GM12878 (cell line): ENCODE measurements at regions not wholly inside any gene's neighbourhood (a gene's known extent, or its start where the extent isn't known, plus 50 kb on each side); places are given as distances from the start of the nearest gene placed in this dataset.

Experiments used
- CBX5 ChIP-seq: sonication (generic); IDR thresholded peaks from 2 replicates; pipeline ENCODE4 v1.6.1; 2016; ENCODE audit warnings: low read depth, moderate library complexity, mild to moderate bottlenecking, inconsistent platforms
- EZH2 ChIP-seq: IDR thresholded peaks from 2 replicates; pipeline ENCODE4 v1.6.1; 2012; ENCODE audit warnings: low read depth, mild to moderate bottlenecking, control low read depth, inconsistent platforms, low read length, borderline replicate concordance; ENCODE audit not compliant: control insufficient read depth
- POLR2A ChIP-seq: IDR thresholded peaks from 2 replicates; pipeline ENCODE4 v1.6.1; 2011; ENCODE audit warnings: low read depth, mild to moderate bottlenecking, low read length
- POLR2AphosphoS5 ChIP-seq: IDR thresholded peaks from 2 replicates; pipeline ENCODE4 v1.6.1; 2011; ENCODE audit warnings: mild to moderate bottlenecking, low read length, inconsistent platforms
- ZSCAN29 ChIP-seq: fragments of 450-650 bp; IDR thresholded peaks from 2 replicates; pipeline ENCODE4 v1.6.1; 2017; ENCODE audit warnings: mild to moderate bottlenecking, moderate library complexity
- TF ChIP-seq, protein P1 (sequence below): IDR thresholded peaks from 2 replicates; pipeline ENCODE4 v1.6.1; 2012; ENCODE audit warnings: mild to moderate bottlenecking, low read depth, low read length
- TF ChIP-seq, protein P2 (sequence below), 3 experiments: IDR thresholded peaks in 2 of 3; conservative IDR thresholded peaks in 1 of 3; 2 replicates each; pipeline ENCODE4 v1.5.1; 2011; ENCODE audit warnings: low read depth in 3 of 3, low read length in 3 of 3, mild to moderate bottlenecking in 3 of 3, control low read depth in 2 of 3, moderate library complexity in 2 of 3, inconsistent platforms in 1 of 3, mixed read lengths in 1 of 3; ENCODE audit not compliant: control insufficient read depth in 2 of 3, insufficient read depth in 1 of 3; ENCODE audit errors: extremely low read depth in 1 of 3

DNA sequence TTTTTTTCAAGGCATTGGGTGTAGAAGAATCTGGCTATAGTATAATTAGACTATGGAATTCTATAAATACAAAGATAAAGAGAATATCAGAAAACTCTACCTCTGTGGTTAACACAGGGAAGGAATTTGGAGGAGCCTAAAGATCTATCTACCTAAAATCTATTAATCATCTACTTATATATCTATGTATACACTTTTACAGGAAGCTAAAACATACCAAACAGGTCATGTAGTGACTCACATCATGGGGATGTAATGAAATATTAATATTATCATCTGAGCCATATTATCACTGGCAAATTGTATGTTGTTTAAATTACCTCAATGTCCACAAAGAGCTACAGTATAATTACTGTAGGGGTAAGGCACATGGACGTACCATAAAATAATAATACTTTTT, 1748.2 kb downstream of the EFNA5 start:
- TF ChIP-seq, protein P1, sequence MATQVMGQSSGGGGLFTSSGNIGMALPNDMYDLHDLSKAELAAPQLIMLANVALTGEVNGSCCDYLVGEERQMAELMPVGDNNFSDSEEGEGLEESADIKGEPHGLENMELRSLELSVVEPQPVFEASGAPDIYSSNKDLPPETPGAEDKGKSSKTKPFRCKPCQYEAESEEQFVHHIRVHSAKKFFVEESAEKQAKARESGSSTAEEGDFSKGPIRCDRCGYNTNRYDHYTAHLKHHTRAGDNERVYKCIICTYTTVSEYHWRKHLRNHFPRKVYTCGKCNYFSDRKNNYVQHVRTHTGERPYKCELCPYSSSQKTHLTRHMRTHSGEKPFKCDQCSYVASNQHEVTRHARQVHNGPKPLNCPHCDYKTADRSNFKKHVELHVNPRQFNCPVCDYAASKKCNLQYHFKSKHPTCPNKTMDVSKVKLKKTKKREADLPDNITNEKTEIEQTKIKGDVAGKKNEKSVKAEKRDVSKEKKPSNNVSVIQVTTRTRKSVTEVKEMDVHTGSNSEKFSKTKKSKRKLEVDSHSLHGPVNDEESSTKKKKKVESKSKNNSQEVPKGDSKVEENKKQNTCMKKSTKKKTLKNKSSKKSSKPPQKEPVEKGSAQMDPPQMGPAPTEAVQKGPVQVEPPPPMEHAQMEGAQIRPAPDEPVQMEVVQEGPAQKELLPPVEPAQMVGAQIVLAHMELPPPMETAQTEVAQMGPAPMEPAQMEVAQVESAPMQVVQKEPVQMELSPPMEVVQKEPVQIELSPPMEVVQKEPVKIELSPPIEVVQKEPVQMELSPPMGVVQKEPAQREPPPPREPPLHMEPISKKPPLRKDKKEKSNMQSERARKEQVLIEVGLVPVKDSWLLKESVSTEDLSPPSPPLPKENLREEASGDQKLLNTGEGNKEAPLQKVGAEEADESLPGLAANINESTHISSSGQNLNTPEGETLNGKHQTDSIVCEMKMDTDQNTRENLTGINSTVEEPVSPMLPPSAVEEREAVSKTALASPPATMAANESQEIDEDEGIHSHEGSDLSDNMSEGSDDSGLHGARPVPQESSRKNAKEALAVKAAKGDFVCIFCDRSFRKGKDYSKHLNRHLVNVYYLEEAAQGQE = no peak
- no peak for TF ChIP-seq EZH2
- TF ChIP-seq, protein P2, sequence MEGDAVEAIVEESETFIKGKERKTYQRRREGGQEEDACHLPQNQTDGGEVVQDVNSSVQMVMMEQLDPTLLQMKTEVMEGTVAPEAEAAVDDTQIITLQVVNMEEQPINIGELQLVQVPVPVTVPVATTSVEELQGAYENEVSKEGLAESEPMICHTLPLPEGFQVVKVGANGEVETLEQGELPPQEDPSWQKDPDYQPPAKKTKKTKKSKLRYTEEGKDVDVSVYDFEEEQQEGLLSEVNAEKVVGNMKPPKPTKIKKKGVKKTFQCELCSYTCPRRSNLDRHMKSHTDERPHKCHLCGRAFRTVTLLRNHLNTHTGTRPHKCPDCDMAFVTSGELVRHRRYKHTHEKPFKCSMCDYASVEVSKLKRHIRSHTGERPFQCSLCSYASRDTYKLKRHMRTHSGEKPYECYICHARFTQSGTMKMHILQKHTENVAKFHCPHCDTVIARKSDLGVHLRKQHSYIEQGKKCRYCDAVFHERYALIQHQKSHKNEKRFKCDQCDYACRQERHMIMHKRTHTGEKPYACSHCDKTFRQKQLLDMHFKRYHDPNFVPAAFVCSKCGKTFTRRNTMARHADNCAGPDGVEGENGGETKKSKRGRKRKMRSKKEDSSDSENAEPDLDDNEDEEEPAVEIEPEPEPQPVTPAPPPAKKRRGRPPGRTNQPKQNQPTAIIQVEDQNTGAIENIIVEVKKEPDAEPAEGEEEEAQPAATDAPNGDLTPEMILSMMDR (IDR thresholded peaks at IDR 0.05 in 2 of 3, conservative IDR thresholded peaks at IDR 0.05 in 1 of 3; ENCODE audit: control insufficient read depth in 2 of 3, extremely low read depth in 1 of 3, insufficient read depth in 1 of 3, low read depth in 3 of 3, low read length in 3 of 3) = no peak
- no peak for TF ChIP-seq CBX5
- no peak for TF ChIP-seq POLR2AphosphoS5
- TF ChIP-seq POLR2A = no peak
- no peak for TF ChIP-seq ZSCAN29
